HFF-Myc (cell line): ENCODE measurements at regions not wholly inside any gene's neighbourhood (a gene's known extent, or its start where the extent isn't known, plus 50 kb on each side); places are given as distances from the start of the nearest gene placed in this dataset.
A peak's percentile ranks its signal among the peaks of the same experiment; 100 is the strongest.

Experiments
- DNase-seq: peaks from one replicate; pipeline ENCODE4 v3.0.0-alpha.2; 2011; ENCODE audit warnings: low read depth; ENCODE audit errors: extremely low read depth
- H3K4me3 ChIP-seq: replicated peaks from 2 replicates; pipeline ENCODE4 v1.5.1; 2011; ENCODE audit warnings: low read depth, mild to moderate bottlenecking, control low read depth, low read length
- TF ChIP-seq, protein P1 (sequence below): IDR thresholded peaks from 2 replicates; pipeline ENCODE4 v1.5.1; 2012; ENCODE audit warnings: mild to moderate bottlenecking, low read depth, low read length, control low read depth; ENCODE audit errors: missing control alignments

DNA sequence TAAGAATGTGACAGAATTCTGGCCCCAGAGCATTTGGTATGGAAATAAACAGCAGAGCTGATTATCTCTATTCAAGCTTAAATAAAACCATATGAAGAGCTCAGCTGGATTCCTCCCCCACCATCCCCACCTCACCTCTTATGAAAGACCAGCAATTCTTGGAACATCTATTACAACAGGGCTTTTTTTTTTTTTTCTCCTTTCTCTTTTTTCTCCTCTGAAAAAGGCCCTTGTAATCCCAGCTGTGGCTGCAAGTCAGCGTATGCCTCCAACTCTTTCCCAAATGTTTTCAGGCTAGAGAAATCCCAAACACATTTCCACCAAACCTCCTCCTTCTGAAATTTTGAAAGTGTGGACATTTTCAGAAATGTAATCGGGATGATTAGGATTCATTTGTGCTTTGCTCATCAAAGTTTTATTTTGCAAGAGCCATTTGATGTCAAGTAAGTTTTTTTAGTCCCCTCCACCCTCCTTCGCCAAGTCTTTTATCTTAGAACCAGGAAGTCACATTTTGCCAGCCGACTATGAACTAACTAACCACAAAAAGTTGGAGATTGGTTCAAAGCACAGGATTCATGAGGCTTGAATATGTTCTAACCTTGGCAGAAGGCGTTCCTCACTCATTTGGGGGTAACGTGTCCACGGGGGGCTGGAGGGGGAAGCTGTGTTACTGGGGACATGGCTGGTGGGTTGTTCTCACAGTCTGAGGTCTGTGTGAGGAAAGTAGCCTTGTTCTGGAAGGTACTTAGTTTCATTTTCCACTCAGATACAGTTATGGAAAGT, 142.0 kb upstream of the PDZRN3 start:
- peak overlapping the region; percentile 2; the same call in 1 of the 2 replicates for H3K4me3 ChIP-seq
- TF ChIP-seq, protein P1, sequence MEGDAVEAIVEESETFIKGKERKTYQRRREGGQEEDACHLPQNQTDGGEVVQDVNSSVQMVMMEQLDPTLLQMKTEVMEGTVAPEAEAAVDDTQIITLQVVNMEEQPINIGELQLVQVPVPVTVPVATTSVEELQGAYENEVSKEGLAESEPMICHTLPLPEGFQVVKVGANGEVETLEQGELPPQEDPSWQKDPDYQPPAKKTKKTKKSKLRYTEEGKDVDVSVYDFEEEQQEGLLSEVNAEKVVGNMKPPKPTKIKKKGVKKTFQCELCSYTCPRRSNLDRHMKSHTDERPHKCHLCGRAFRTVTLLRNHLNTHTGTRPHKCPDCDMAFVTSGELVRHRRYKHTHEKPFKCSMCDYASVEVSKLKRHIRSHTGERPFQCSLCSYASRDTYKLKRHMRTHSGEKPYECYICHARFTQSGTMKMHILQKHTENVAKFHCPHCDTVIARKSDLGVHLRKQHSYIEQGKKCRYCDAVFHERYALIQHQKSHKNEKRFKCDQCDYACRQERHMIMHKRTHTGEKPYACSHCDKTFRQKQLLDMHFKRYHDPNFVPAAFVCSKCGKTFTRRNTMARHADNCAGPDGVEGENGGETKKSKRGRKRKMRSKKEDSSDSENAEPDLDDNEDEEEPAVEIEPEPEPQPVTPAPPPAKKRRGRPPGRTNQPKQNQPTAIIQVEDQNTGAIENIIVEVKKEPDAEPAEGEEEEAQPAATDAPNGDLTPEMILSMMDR = no peak
- DNase-seq = peak; percentile 59

DNA sequence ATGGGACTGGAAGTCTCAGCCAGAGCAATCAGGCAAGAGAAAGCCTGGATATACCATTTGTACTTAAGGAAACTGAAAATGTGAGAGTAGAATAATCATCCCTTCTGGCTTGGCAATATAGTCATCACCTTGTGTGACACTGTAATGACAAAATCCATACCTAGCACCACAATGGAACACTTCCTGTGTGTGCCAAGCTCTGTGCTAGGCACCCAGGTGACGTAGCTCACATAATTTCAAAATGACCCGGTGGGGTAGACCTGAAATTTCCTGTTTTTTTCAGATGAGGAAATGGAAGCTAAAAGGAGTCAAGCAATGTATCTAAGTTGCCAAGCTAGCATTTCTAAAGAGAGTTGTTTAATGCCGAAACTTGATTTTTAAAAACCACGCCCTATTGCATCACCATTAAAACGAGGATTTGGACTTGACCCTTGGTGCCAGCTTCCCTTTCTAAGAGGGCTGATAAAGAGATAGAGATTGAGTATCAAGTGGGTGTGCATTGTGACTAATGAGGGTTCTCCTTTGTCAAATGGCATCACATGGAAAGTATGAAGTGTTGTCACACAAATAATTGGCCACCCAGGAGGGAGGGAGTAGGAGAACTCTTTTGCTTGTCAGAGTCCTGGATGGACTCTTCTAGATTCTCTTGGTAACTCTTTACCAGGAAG, 141.3 kb upstream of the PDZRN3 start:
- TF ChIP-seq, protein P1 = no peak
- DNase-seq = no peak
- no peak overlapping the region for H3K4me3 ChIP-seq

DNA sequence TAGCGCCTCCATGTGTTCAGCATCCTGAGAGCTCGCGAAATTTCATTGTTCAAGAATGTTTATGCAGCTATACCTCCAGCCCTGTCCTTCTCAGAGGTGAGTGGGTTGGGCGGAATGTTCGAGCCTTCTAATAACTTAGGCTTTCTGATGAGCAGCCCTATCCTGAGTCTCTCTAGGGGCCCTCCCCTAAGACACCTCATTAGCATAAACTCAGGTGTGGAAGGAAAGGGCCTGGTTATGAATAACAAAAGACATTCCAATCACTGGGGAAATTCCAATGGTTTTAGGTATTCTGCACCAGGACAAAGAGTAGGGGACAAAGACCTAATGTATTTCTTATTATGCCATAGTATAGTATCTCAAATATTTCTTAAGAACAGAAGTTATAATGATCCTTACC, 138.1 kb upstream of the PDZRN3 start:
- DNase-seq = no peak
- H3K4me3 ChIP-seq = no peak overlapping the region
- TF ChIP-seq, protein P1 = no peak

DNA sequence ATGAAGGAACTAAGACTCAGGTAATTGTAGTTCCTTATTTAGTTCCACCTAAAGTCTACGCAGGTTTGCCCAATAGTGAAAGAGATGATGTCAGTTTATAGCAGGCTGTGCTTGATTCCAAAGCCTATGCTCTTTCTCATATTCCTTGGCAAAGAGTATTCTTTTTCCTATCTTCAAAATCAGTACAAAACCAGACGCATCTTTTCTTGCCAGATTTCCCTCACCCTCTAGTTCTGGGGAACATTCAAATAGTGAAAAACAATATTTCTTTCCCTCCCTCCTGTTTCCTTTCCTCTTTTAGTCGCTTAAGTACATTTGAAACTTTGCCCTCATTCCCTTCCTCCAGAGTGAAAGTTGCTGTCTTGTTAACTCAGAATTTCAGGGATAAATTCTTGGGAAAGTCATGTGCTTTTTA, 134.6 kb upstream of the PDZRN3 start:
- TF ChIP-seq, protein P1 = no peak
- no peak overlapping the region for H3K4me3 ChIP-seq
- no peak for DNase-seq

DNA sequence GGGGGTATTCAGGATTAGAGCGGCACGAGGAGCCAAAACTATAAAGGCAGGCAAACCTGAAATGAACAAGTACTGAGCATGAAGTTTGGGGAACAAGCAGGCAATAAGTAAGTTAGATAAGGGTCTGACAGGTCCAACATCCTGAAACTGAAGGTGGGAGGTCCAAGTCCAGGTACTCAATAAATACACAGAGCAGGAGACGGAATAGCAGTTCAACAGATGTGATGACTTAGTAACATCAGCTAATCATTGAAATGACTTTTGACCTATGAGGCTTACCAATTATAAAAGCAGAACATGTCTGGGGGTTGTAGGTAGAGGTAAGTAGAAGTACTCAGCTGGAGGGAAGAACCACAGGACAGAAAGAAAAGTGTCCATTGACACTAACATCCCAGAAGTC, 132.8 kb upstream of the PDZRN3 start:
- no peak overlapping the region for H3K4me3 ChIP-seq
- TF ChIP-seq, protein P1 = no peak
- no peak for DNase-seq

DNA sequence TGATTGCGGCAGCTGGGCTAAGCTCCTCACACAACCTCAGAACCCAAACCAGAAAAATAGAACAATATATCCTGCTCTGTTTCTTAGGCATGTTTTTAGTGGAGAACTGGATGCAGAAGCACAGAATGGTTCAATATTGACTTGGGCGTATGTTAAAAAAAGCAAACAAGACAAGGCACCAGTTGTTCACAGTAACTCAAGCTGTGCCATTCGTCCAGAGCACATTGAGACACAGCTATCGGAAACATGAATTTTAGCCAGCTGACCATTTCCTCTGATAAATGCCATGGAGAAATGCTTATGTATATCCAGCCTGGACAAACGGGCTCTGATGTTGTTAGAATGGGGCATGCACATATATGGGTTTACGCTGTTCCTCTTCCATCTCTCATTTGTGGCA, 129.2 kb upstream of the PDZRN3 start:
- TF ChIP-seq, protein P1 = no peak
- H3K4me3 ChIP-seq = no peak overlapping the region
- DNase-seq = no peak

DNA sequence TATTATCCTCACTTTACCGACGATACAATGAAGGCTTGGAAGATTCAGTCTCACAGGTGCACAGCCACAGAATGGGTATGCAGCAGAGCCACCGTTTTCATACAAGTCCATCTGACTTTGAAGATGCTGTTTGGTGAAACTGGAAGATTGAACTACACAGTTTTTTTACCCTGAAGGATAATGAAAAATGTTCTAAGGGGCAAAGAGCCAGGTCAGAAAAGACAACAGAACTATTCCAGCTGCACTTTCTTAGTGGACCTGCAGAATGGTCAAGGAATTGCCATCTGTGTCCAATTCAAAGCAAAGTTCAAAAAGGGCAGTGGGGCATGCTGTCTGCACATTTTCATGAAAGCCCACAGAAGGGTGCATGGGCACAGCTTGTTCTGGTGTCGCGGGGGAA, 127.6 kb upstream of the PDZRN3 start:
- no peak overlapping the region for H3K4me3 ChIP-seq
- TF ChIP-seq, protein P1 = no peak
- no peak for DNase-seq
